ENCODE measurements at regions not wholly inside any gene's neighbourhood (a gene's known extent, or its start where the extent isn't known, plus 50 kb on each side); places are given as distances from the start of the nearest gene placed in this dataset.

DNA sequence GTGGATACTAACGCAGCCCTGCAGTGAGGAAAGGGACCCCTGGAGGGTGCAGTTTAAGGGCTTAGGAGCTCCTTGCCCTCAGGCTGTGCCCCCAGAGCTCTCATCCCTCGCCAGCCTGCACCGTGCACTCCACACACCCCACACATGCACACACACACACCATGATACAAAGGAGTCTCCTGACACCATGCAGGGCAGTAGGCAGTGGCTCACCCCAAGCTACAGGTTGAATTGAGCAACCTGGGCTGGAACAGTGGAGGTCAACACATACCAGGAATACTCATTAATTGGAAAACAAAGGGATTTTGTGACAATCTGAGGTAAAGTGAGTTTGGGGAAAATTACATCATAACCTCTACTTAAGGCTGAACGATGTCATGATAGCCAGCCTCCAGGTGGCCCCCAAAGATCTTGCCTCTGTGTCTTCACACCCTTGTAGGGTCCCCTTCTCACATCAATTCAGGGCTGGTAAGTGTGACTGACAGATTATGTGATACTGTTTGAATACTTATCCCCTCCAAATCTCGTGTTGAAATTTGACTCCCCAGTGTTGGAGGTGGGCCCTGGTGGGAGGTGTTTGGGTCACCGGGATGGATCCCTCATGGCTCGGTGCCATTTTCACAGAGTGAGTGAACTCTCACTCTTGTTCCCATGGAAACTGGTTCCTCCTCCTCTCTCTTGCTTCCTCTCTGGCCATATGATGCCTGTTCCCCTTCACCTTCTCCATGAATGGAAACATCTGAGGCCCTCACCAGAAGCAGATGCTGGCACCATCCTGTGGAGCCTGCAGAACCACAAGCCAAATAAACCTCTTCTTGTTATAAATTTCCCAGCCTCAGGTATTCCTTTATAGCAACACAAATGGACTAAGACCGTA, 111.0 kb upstream of the RAB4A start:
- H3K9me2 ChIP-seq (replicated peaks; ENCODE audit: insufficient read depth): no peaks in the 10 kb centered on the region
- no peak overlapping the region for H2AFZ ChIP-seq
- H3K27ac ChIP-seq: no peak overlapping the region
- H3K79me2 ChIP-seq: no peaks in the 10 kb centered on the region
- H3K36me3 ChIP-seq (replicated peaks; ENCODE audit: insufficient read depth, low read depth): no peaks in the 10 kb centered on the region
- H4K20me1 ChIP-seq (ENCODE audit: insufficient read depth, poor library complexity, severe bottlenecking): no peaks in the 10 kb centered on the region
- TF ChIP-seq EZH2 (IDR thresholded peaks at IDR 0.05; ENCODE audit: borderline replicate concordance) (no peak), EZH2phosphoT487 (IDR thresholded peaks at IDR 0.05; ENCODE audit: low read depth, severe bottlenecking, unreplicated experiment) (no peak)
- TF ChIP-seq, protein P1, sequence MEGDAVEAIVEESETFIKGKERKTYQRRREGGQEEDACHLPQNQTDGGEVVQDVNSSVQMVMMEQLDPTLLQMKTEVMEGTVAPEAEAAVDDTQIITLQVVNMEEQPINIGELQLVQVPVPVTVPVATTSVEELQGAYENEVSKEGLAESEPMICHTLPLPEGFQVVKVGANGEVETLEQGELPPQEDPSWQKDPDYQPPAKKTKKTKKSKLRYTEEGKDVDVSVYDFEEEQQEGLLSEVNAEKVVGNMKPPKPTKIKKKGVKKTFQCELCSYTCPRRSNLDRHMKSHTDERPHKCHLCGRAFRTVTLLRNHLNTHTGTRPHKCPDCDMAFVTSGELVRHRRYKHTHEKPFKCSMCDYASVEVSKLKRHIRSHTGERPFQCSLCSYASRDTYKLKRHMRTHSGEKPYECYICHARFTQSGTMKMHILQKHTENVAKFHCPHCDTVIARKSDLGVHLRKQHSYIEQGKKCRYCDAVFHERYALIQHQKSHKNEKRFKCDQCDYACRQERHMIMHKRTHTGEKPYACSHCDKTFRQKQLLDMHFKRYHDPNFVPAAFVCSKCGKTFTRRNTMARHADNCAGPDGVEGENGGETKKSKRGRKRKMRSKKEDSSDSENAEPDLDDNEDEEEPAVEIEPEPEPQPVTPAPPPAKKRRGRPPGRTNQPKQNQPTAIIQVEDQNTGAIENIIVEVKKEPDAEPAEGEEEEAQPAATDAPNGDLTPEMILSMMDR (IDR thresholded peaks at IDR 0.05; ENCODE audit: poor library complexity): no peak
- no peak for DNase-seq (ENCODE audit: low spot score)
- H3K4me3 ChIP-seq: no peak overlapping the region
- no peaks in the 10 kb centered on the region for H3K9me3 ChIP-seq (ENCODE audit: low read depth)
- WGBS (ENCODE audit: low lambda C conversion rate, missing lambda C conversion rate): 76% methylated on average over 8 of the region's 8 CpGs
- H3K4me1 ChIP-seq (ENCODE audit: insufficient read depth): peaks cover 8% of the 10 kb centered on the region
- no peak overlapping the region for H3K4me2 ChIP-seq
- no peaks in the 10 kb centered on the region for H3K27me3 ChIP-seq

DNA sequence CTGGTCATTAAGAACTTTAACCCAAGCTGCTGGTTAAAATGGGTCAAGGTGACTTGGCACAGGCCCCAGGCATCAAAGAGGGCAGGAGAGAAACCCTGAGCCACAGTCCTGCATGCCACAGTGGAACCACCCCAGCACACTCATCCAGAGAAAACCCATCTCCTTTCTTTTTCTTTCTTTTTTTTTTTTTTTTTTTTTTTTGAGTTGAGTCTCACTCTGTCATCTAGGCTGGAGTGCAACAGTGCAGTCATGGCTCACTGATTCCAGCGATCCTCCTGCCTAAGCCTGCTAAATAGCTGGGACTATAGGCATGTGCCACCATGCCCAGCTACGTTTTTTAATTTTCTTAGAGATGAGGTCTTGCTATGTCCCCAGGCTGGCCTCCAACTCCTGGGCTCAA, 109.2 kb upstream of the RAB4A start:
- H3K9me2 ChIP-seq (replicated peaks; ENCODE audit: insufficient read depth): no peaks in the 10 kb centered on the region
- no peaks in the 10 kb centered on the region for H4K20me1 ChIP-seq (ENCODE audit: insufficient read depth, poor library complexity, severe bottlenecking)
- no peak overlapping the region for H2AFZ ChIP-seq
- TF ChIP-seq EZH2phosphoT487 (IDR thresholded peaks at IDR 0.05; ENCODE audit: low read depth, severe bottlenecking, unreplicated experiment) (no peak), EZH2 (IDR thresholded peaks at IDR 0.05; ENCODE audit: borderline replicate concordance) (no peak)
- TF ChIP-seq, protein P1 (IDR thresholded peaks at IDR 0.05; ENCODE audit: poor library complexity): no peak
- H3K79me2 ChIP-seq: no peaks in the 10 kb centered on the region
- WGBS (ENCODE audit: low lambda C conversion rate, missing lambda C conversion rate): 92% methylated on average over 2 of the region's 2 CpGs
- H3K9me3 ChIP-seq (ENCODE audit: low read depth): no peaks in the 10 kb centered on the region
- H3K4me1 ChIP-seq (ENCODE audit: insufficient read depth): peaks cover 11% of the 10 kb centered on the region
- H3K4me2 ChIP-seq: no peak overlapping the region
- no peak overlapping the region for H3K27ac ChIP-seq
- no peak overlapping the region for H3K4me3 ChIP-seq
- no peaks in the 10 kb centered on the region for H3K36me3 ChIP-seq (replicated peaks; ENCODE audit: insufficient read depth, low read depth)
- no peaks in the 10 kb centered on the region for H3K27me3 ChIP-seq
- no peak for DNase-seq (ENCODE audit: low spot score)

DNA sequence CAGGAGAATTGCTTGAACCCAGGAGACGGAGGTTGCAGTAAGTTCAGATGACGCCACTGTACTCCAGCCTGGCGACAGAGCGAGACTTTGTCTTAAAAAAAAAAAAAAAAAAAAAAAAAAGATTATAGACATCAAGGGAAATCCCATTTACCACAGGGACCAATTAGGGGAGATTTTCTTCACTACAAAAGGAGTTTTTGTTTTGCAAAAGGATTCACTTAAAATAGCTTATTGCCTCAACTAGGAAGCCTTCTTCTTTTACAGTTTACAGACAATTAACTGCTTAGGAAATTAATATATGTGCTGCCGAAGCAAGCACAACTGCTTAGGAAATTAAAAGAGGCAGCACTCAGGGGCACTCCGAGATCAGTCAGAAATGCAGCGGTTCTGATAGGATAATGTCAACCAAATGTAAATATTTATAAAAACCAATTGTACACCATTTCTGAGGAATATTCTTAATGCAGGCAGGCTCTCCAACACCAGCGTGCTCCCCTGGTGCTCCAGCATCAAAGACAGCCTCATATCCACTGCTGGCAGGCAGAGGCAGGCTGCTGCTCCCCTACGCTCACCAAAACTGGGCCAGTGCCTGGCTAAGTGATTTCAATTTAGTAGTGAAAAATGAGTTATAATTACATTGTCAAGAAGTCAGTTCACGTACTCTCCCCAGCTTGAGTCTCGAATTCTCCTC, 107.9 kb upstream of the RAB4A start:
- Histone ChIP-seq H3K27me3 (no peaks in the 10 kb centered on the region), H2AFZ (no peak overlapping the region), H4K20me1 (ENCODE audit: insufficient read depth, poor library complexity, severe bottlenecking) (no peaks in the 10 kb centered on the region), H3K27ac (no peak overlapping the region), H3K79me2 (no peaks in the 10 kb centered on the region), H3K9me3 (ENCODE audit: low read depth) (no peaks in the 10 kb centered on the region), H3K36me3 (replicated peaks; ENCODE audit: insufficient read depth, low read depth) (no peaks in the 10 kb centered on the region), H3K4me2 (no peak overlapping the region), H3K9me2 (replicated peaks; ENCODE audit: insufficient read depth) (no peaks in the 10 kb centered on the region), H3K4me3 (no peak overlapping the region), H3K4me1 (ENCODE audit: insufficient read depth) (peaks cover 11% of the 10 kb centered on the region)
- TF ChIP-seq, protein P1 (IDR thresholded peaks at IDR 0.05; ENCODE audit: poor library complexity): no peak
- TF ChIP-seq EZH2 (IDR thresholded peaks at IDR 0.05; ENCODE audit: borderline replicate concordance): no peak
- no peak for TF ChIP-seq EZH2phosphoT487 (IDR thresholded peaks at IDR 0.05; ENCODE audit: low read depth, severe bottlenecking, unreplicated experiment)
- WGBS (ENCODE audit: low lambda C conversion rate, missing lambda C conversion rate): 75% methylated on average over 11 of the region's 11 CpGs
- DNase-seq (ENCODE audit: low spot score): no peak

Data from hepatocyte (in vitro differentiated cells).